Right lobe of liver (tissue), 4 donors: ENCODE measurements at regions not wholly inside any gene's neighbourhood (a gene's known extent, or its start where the extent isn't known, plus 50 kb on each side); places are given as distances from the start of the nearest gene placed in this dataset.

Experiments
- CTCF ChIP-seq, 4 donors: fragments of 200-600 bp in 3 of 4; fragments of 450-650 bp in 1 of 4; IDR thresholded peaks; one replicate each; pipeline versions ENCODE4 v1.5.1 to v1.8.0; 2016 to 2022; ENCODE audit warnings: antibody characterized with exemption in 4 of 4, mild to moderate bottlenecking in 2 of 4
- POLR2A ChIP-seq: fragments of 450-650 bp; IDR thresholded peaks from one replicate; pipeline ENCODE4 v1.6.1; 2017; ENCODE audit warnings: antibody characterized with exemption, mild to moderate bottlenecking
- donor health status: DM: no; HTN: no; CAD: no.
- donor health status: DM: no; HTN: no; CAD: no.
- donor health status: DM: no; HTN: yes; CAD: no.

- no peak for TF ChIP-seq CTCF (IDR thresholded peaks at IDR 0.05)
- TF ChIP-seq POLR2A, result no peak
Measured at GRCh38 chr4:7136351-7136750, 56.0 kb upstream of the SORCS2 start.
